ENCODE measurements at regions not wholly inside any gene's neighbourhood (a gene's known extent, or its start where the extent isn't known, plus 50 kb on each side); places are given as distances from the start of the nearest gene placed in this dataset.

GRCh38 chr3:150035301-150035779 lies 64.6 kb upstream of the PFN2 start:
- TF ChIP-seq TAF1 (IDR thresholded peaks at IDR 0.05; ENCODE audit: borderline replicate concordance, insufficient read depth, low read length), result no peak
- no peak for TF ChIP-seq POLR2AphosphoS5 (IDR thresholded peaks at IDR 0.05; ENCODE audit: low read depth, low read length)
- no peak for TF ChIP-seq REST (IDR thresholded peaks at IDR 0.05; ENCODE audit: insufficient read depth in 1 of 2, low read depth in 2 of 2, low read length in 2 of 2)
- TF ChIP-seq SIN3A (IDR thresholded peaks at IDR 0.05; ENCODE audit: borderline replicate concordance, insufficient read depth, low read length), result no peak

Measured in PFSK-1 (cell line).